ENCODE measurements at regions not wholly inside any gene's neighbourhood (a gene's known extent, or its start where the extent isn't known, plus 50 kb on each side); places are given as distances from the start of the nearest gene placed in this dataset.

GRCh38 chr22:49266561-49267519 is 560.8 kb downstream of the BRD1 start:
- in situ Hi-C loops (cut with HindIII; ENCODE audit: low pct_unique_long_range_greater_than_20kb, low sequenced_read_pairs) (no loop called here), intact Hi-C loops (cut with micrococcal nuclease; ENCODE audit: unreplicated experiment) (no loop called here)
- ChIA-PET CTCF (no interaction called here), POLR2A (no interaction called here)
- no TSS peak for BruUV-seq (replicated peaks)
- Histone ChIP-seq H3K36me3 (ENCODE audit: control insufficient read depth, insufficient read depth, low read length) (no peaks in the 10 kb centered on the region; the same call in 1 of the 2 replicates), H3K9me3 (ENCODE audit: control insufficient read depth, insufficient read depth, low read depth, low read length) (no peaks in the 10 kb centered on the region), H3K4me3 (ENCODE audit: low read depth in 2 of 2, low read length in 2 of 2) (no peak overlapping the region), H3K27ac (ENCODE audit: low read length) (no peak overlapping the region), H3K27me3 (ENCODE audit: control insufficient read depth, insufficient read depth, low read length) (no peaks in the 10 kb centered on the region), H3K4me1 (ENCODE audit: control insufficient read depth, insufficient read depth, low read length) (no peaks in the 10 kb centered on the region)
- TF ChIP-seq TCF7L2 (IDR thresholded peaks at IDR 0.05; ENCODE audit: low read depth, low read length): no peak
- TF ChIP-seq POLR2AphosphoS5 (IDR thresholded peaks at IDR 0.05; ENCODE audit: low read depth, low read length): no peak
- TF ChIP-seq, protein P1, sequence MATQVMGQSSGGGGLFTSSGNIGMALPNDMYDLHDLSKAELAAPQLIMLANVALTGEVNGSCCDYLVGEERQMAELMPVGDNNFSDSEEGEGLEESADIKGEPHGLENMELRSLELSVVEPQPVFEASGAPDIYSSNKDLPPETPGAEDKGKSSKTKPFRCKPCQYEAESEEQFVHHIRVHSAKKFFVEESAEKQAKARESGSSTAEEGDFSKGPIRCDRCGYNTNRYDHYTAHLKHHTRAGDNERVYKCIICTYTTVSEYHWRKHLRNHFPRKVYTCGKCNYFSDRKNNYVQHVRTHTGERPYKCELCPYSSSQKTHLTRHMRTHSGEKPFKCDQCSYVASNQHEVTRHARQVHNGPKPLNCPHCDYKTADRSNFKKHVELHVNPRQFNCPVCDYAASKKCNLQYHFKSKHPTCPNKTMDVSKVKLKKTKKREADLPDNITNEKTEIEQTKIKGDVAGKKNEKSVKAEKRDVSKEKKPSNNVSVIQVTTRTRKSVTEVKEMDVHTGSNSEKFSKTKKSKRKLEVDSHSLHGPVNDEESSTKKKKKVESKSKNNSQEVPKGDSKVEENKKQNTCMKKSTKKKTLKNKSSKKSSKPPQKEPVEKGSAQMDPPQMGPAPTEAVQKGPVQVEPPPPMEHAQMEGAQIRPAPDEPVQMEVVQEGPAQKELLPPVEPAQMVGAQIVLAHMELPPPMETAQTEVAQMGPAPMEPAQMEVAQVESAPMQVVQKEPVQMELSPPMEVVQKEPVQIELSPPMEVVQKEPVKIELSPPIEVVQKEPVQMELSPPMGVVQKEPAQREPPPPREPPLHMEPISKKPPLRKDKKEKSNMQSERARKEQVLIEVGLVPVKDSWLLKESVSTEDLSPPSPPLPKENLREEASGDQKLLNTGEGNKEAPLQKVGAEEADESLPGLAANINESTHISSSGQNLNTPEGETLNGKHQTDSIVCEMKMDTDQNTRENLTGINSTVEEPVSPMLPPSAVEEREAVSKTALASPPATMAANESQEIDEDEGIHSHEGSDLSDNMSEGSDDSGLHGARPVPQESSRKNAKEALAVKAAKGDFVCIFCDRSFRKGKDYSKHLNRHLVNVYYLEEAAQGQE (IDR thresholded peaks at IDR 0.05; ENCODE audit: insufficient read depth in 1 of 2, low read depth in 2 of 2, low read length in 1 of 2): no peak
- TF ChIP-seq, protein P2, sequence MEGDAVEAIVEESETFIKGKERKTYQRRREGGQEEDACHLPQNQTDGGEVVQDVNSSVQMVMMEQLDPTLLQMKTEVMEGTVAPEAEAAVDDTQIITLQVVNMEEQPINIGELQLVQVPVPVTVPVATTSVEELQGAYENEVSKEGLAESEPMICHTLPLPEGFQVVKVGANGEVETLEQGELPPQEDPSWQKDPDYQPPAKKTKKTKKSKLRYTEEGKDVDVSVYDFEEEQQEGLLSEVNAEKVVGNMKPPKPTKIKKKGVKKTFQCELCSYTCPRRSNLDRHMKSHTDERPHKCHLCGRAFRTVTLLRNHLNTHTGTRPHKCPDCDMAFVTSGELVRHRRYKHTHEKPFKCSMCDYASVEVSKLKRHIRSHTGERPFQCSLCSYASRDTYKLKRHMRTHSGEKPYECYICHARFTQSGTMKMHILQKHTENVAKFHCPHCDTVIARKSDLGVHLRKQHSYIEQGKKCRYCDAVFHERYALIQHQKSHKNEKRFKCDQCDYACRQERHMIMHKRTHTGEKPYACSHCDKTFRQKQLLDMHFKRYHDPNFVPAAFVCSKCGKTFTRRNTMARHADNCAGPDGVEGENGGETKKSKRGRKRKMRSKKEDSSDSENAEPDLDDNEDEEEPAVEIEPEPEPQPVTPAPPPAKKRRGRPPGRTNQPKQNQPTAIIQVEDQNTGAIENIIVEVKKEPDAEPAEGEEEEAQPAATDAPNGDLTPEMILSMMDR (IDR thresholded peaks at IDR 0.05): no peak
- TF ChIP-seq SIN3A (IDR thresholded peaks at IDR 0.05; ENCODE audit: borderline replicate concordance, insufficient read depth, low read depth, low read length): no peak
- no peak for DNase-seq (ENCODE audit: low read depth, low spot score)
- no peak for ATAC-seq

DNA sequence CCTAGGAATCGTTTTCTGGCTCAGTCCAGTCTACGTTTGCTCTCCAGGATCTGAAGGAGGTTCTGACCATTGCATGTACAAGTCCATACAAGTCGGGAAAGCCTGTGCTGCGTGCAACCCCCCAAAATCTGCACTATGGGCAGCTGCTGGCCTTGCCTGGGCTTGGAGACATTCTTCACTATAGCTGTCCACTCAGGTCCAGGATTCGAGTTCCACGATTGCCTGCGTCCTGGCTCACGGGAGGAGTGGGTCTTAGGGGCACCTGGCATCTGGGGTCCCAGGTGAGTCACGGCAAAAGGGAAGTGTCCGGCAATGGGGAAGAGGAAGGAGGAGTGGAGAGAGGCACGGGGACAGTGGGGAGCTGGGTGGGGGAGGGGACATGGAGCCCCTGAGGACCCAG is 563.0 kb downstream of the BRD1 start:
- POLR2A ChIA-PET: no interaction called here
- ATAC-seq: no peak
- CTCF ChIA-PET: no interaction called here

More for the DNA sequence above, 563.0 kb downstream of the BRD1 start:
- Histone ChIP-seq H3K4me3 (ENCODE audit: low read depth in 2 of 2, low read length in 2 of 2) (no peak overlapping the region), H3K27ac (ENCODE audit: low read length) (no peak overlapping the region), H3K9me3 (ENCODE audit: control insufficient read depth, insufficient read depth, low read depth, low read length) (no peaks in the 10 kb centered on the region), H3K36me3 (ENCODE audit: control insufficient read depth, insufficient read depth, low read length) (no peaks in the 10 kb centered on the region; the same call in 1 of the 2 replicates), H3K4me1 (ENCODE audit: control insufficient read depth, insufficient read depth, low read length) (no peaks in the 10 kb centered on the region), H3K27me3 (ENCODE audit: control insufficient read depth, insufficient read depth, low read length) (no peaks in the 10 kb centered on the region)
- DNase-seq (ENCODE audit: low read depth, low spot score): no peak
- intact Hi-C loops (cut with micrococcal nuclease; ENCODE audit: unreplicated experiment) (no loop called here), in situ Hi-C loops (cut with HindIII; ENCODE audit: low pct_unique_long_range_greater_than_20kb, low sequenced_read_pairs) (no loop called here)
- no TSS peak for BruUV-seq (replicated peaks)
- no peak for TF ChIP-seq POLR2AphosphoS5 (IDR thresholded peaks at IDR 0.05; ENCODE audit: low read depth, low read length)
- TF ChIP-seq, protein P1 (IDR thresholded peaks at IDR 0.05; ENCODE audit: insufficient read depth in 1 of 2, low read depth in 2 of 2, low read length in 1 of 2): no peak
- no peak for TF ChIP-seq TCF7L2 (IDR thresholded peaks at IDR 0.05; ENCODE audit: low read depth, low read length)
- TF ChIP-seq SIN3A (IDR thresholded peaks at IDR 0.05; ENCODE audit: borderline replicate concordance, insufficient read depth, low read depth, low read length): no peak
- TF ChIP-seq, protein P2 (IDR thresholded peaks at IDR 0.05): no peak

All from Panc1 (cell line).